ENCODE measurements at regions not wholly inside any gene's neighbourhood (a gene's known extent, or its start where the extent isn't known, plus 50 kb on each side); places are given as distances from the start of the nearest gene placed in this dataset.
A peak's percentile ranks its signal among the peaks of the same experiment; 100 is the strongest.
"Not testable (repeated sequence)": the region's sequence is repeated elsewhere in the genome, so short reads cannot be mapped to it uniquely, and the experiment has no call there.

DNA sequence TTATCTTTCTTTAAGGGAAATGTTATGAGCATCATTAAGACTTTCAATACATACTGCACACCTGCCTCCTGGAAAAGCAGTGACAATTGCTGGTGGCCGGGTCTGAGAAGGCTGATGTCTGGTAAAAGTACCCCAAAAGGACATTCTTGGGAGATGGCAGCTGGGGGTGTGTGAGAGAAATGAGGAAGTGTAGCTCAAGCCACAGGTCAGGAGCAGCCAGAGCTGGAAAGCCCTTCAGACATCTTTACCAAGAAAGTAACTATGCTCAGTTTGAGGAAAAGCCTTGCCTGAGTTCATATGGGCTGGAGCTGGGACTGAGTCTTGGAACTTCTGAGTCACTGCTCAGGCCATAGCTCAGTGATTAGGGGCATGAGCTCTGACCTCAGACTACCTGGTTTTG is 94.7 kb upstream of the N4BP1 start:
- no peak for DNase-seq (ENCODE audit: low read depth)

DNA sequence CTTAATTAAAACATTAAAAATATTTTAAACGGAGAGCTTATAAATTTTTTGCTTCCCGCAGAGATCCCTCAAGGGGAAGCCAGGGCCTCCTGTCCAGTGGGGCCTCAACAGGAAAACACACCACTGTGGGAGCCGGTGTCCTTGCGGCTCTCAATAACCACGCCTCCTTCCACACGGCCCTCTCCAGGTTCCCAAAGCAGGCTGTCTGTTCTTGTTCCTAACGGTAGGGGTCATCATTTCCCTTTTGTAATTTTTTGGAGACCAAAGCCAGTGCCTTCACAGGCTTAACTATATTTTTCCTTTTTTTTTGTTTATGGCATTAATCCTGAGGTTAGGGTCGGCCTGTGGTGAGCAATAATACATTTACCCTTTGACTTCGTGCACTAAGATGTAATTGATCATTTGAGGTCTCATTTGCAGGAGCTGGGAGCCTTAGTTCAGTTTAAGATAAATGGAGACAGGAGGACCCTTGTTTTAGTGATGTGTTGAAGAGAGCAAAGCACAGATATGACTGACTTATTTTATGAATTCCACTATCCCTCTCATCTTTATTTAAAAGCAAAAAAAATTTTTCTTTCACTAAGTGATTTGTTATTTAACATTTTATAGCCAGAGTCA is 77.5 kb upstream of the N4BP1 start:
- peak; percentile 75 for DNase-seq (ENCODE audit: low read depth)

- no peak for DNase-seq (ENCODE audit: low read depth)
Measured at GRCh38 chr16:48684148-48684547, 74.2 kb upstream of the N4BP1 start.

DNA sequence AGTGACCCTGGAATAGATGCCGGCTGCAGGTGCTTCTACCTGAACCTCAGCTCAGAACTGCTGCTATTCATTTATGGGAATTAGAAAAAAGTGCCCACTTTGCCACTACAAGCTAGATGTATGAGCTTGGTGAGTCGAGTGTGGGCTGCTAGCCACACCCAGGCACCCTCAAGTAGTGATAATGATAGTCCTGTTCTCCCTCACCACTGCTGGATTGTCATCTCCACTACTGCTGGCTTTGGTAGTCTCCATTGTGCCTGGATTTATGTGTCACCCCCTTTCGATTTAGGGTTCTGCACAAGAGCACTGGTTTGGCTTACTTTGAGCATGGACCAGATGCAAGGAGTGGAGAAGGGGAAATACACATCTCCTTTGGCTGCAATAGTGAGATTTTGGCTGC is 73.0 kb upstream of the N4BP1 start:
- no peak for DNase-seq (ENCODE audit: low read depth)

DNA sequence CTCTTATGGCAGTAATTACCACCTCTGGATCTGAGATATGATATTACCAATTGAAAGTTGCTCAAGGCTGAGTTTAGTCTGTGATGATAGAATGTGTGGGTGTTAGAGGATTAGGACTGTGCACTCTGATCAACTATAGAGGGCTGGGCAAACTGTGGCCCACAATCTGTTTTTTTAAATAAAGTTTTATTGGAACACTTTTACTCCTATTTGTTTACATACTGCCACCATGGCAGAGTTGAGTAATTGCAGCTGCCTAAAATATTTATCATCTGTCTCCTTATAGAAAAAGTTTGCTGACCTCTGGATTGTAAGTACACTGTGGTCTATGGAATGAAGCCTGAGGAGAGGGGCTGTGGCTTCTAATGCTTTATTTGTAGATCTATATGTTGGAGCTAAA is 71.5 kb upstream of the N4BP1 start:
- DNase-seq (ENCODE audit: low read depth) = no peak

DNA sequence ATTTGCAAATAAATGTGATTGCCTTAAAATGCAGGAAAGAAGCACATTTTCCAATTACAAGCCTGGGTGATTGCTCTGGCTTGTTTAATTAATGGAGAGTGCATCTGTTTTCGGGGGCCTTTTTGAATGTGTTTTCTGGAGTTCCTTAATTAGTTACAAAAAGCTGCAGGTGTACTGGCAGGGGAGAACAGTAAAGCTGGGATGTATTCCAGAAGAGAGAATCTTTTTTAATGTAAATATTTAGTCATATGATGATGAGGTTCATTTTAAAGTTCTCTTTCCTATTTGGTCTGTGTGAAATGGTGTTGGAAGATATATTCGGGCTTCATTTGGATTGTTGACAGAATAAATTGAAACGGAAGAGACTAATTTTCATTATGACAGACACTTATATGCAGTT is 70.9 kb upstream of the N4BP1 start:
- no peak for DNase-seq (ENCODE audit: low read depth)

DNA sequence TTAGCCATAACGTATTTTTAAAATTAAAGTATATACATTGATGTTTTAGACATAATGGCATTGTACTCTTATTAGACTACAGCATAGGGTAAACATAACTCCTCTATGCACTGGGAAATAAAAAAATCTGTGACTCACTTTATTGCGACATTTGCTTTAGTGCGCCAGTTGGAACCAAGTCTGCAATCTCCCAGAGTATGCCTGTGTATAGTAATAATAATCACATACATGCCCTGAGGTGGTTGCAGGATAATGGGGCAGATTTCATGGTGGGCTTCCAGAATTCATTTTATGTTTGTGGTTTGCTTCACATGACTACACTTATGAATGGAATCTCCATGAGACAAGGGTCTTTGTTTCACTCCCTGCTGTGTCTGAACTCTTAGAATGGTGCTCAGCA is 66.9 kb upstream of the N4BP1 start:
- DNase-seq (ENCODE audit: low read depth) = no peak

DNA sequence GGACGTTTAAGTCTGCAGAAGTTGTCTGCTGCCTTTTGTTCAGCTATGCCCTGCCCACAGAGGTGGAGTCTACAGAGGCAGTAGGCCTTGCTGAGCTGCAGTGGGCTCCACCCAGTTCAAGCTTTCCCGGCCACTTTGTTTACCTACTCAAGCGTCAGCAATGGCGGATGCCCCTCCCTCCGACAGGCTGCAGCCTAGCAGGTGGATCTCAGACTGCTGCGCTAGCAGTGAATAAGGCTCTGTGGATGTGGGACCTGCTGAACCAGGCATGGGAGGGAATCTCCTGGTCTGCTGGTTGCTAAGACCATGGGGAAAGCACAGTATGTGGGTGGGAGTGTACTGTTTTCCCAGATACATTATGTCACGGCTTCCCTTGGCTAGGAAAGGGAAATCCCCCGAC is 58.2 kb upstream of the N4BP1 start:
- DNase-seq (ENCODE audit: low read depth) = not testable (repeated sequence)

DNA sequence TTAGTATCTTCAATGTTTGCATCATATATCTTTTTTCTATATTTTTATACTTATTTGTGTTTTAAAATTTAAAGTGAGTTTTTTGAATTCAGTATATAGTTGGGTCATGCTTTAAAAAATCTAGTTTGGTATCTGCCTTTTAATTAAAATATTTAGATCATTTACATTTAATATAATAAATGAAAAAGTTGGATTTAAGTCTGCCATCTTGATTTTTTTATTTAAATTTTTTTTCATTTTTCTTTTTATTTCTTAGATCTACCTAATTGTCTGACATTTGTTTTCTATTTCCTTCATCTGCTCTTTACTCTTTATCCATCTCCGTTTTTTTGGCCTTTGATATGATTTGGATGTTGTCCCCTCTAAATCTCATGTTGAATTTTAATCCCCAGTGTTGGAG is 50.0 kb upstream of the N4BP1 start:
- DNase-seq (ENCODE audit: low read depth) = no peak

Measured in myocyte (in vitro differentiated cells).